Loucy (cell line): ENCODE measurements at regions not wholly inside any gene's neighbourhood (a gene's known extent, or its start where the extent isn't known, plus 50 kb on each side); places are given as distances from the start of the nearest gene placed in this dataset.
A peak's percentile ranks its signal among the peaks of the same experiment; 100 is the strongest.

ENCODE experiments used
- H2AFZ ChIP-seq: fragments of 200-600 bp; sonication (generic); 2 replicates; pipeline ENCODE4 v1.6.0; 2016; ENCODE audit warnings: antibody characterized with exemption, mild to moderate bottlenecking, low read length, moderate library complexity
- H3F3A ChIP-seq: fragments of 200-600 bp; 2 replicates; pipeline ENCODE4 v1.6.0; 2016; ENCODE audit warnings: antibody characterized with exemption, low read depth, mild to moderate bottlenecking
- H3K27me3 ChIP-seq: fragments of 200-600 bp; sonication (generic); 2 replicates; pipeline ENCODE4 v1.6.1; 2014; ENCODE audit warnings: low read length, mild to moderate bottlenecking; ENCODE audit not compliant: insufficient read depth, poor library complexity, severe bottlenecking
- H3K36me3 ChIP-seq: fragments of 200-600 bp; sonication (generic); 2 replicates; pipeline ENCODE4 v1.6.1; 2016; ENCODE audit warnings: low read length; ENCODE audit not compliant: insufficient read depth
- H3K4me1 ChIP-seq: fragments of 200-600 bp; sonication (generic); 2 replicates; pipeline ENCODE4 v1.5.1; 2014; ENCODE audit warnings: low read length, mild to moderate bottlenecking; ENCODE audit not compliant: insufficient read depth, poor library complexity, severe bottlenecking
- H3K4me2 ChIP-seq: fragments of 200-600 bp; sonication (generic); 2 replicates; pipeline ENCODE4 v1.6.0; 2014; ENCODE audit warnings: antibody characterized with exemption, low read length, low read depth, mild to moderate bottlenecking; ENCODE audit not compliant: poor library complexity, severe bottlenecking
- H3K4me3 ChIP-seq: fragments of 200-600 bp; sonication (generic); 2 replicates; pipeline ENCODE4 v1.5.1; 2014; ENCODE audit warnings: low read length, mild to moderate bottlenecking, mixed read lengths; ENCODE audit not compliant: poor library complexity, severe bottlenecking
- H3K79me2 ChIP-seq: fragments of 200-600 bp; sonication (generic); 2 replicates; pipeline ENCODE4 v1.6.1; 2014; ENCODE audit warnings: low read length; ENCODE audit not compliant: insufficient read depth
- H3K9ac ChIP-seq: fragments of 200-600 bp; sonication (generic); 2 replicates; pipeline ENCODE4 v1.6.0; 2014; ENCODE audit warnings: mild to moderate bottlenecking, low read depth, low read length, moderate library complexity; ENCODE audit not compliant: poor library complexity, severe bottlenecking
- H3K9me2 ChIP-seq: fragments of 200-600 bp; sonication (generic); replicated peaks from 2 replicates; pipeline ENCODE4 v1.6.1; 2016; ENCODE audit warnings: low read depth, low read length, mixed read lengths
- H3K9me3 ChIP-seq: fragments of 200-600 bp; sonication (generic); 2 replicates; pipeline ENCODE4 v1.6.1; 2014; ENCODE audit warnings: mild to moderate bottlenecking, antibody characterized with exemption, low read length, low read depth; ENCODE audit not compliant: insufficient read depth
- H4K20me1 ChIP-seq: fragments of 200-600 bp; sonication (generic); 2 replicates; pipeline ENCODE4 v1.6.0; 2014; ENCODE audit warnings: antibody characterized with exemption, low read length, mild to moderate bottlenecking; ENCODE audit not compliant: insufficient read depth, poor library complexity, severe bottlenecking
- CTCF ChIP-seq: fragments of 200-600 bp; sonication (generic); conservative IDR thresholded peaks from 2 replicates; pipeline ENCODE4 v1.5.1; 2014; ENCODE audit warnings: mild to moderate bottlenecking, antibody characterized with exemption, low read length
- EZH2phosphoT487 ChIP-seq: fragments of 200-600 bp; IDR thresholded peaks from 2 replicates; pipeline ENCODE4 v1.6.1; 2018; ENCODE audit warnings: antibody characterized with exemption, mild to moderate bottlenecking, moderate library complexity, borderline replicate concordance

DNA sequence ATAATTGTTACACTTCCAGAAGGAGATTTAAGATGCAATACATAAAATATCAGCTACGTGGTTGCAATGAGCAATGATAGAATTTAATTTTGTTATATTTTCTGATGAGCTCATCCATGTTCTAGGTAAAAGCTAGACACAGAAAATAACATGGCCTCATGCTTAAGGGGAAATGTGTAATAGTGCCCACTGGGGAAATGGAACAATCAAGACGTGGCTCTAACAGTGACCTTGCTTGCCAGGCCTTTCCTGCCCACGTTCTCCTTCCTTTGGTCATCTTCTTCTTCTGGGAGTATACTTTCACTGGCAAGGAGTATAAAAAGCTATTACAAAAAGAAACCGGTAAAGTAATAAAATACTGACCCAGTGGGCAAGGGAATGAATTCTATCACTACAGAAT lies 116.2 kb upstream of the TMEM161B start:
- Histone ChIP-seq H3K9me3 (peaks cover 28% of the 10 kb centered on the region; the same call in 1 of the 2 replicates), H3K9ac (no peak overlapping the region), H3K36me3 (peaks cover 4% of the 10 kb centered on the region; the same call in 1 of the 2 replicates), H3K4me3 (no peak overlapping the region), H4K20me1 (no peaks in the 10 kb centered on the region), H3K9me2 (no peaks in the 10 kb centered on the region), H3K79me2 (no peaks in the 10 kb centered on the region), H3K27me3 (no peaks in the 10 kb centered on the region), H3F3A (no peaks in the 10 kb centered on the region; the same call in 1 of the 2 replicates), H2AFZ (no peak overlapping the region), H3K4me1 (peaks cover 33% of the 10 kb centered on the region), H3K4me2 (no peak overlapping the region)
- no peak for TF ChIP-seq CTCF
- no peak for TF ChIP-seq EZH2phosphoT487

- H3K27me3 ChIP-seq = no peaks in the 10 kb centered on the region
- H3K79me2 ChIP-seq = no peaks in the 10 kb centered on the region
- peaks cover 37% of the 10 kb centered on the region; the same call in 1 of the 2 replicates for H3K9me3 ChIP-seq
- peaks cover 23% of the 10 kb centered on the region for H3F3A ChIP-seq
- H3K9ac ChIP-seq = no peak overlapping the region
- no peak overlapping the region for H3K4me2 ChIP-seq
- no peak overlapping the region for H2AFZ ChIP-seq
- H3K9me2 ChIP-seq = no peaks in the 10 kb centered on the region
- no peak for TF ChIP-seq EZH2phosphoT487
- TF ChIP-seq CTCF = no peak
- no peaks in the 10 kb centered on the region for H4K20me1 ChIP-seq
- peaks cover 38% of the 10 kb centered on the region for H3K4me1 ChIP-seq
- no peak overlapping the region for H3K4me3 ChIP-seq
- H3K36me3 ChIP-seq = peaks cover 4% of the 10 kb centered on the region
These were observed 111.7 kb upstream of the TMEM161B start for GRCh38 chr5:88380332-88380731.

DNA sequence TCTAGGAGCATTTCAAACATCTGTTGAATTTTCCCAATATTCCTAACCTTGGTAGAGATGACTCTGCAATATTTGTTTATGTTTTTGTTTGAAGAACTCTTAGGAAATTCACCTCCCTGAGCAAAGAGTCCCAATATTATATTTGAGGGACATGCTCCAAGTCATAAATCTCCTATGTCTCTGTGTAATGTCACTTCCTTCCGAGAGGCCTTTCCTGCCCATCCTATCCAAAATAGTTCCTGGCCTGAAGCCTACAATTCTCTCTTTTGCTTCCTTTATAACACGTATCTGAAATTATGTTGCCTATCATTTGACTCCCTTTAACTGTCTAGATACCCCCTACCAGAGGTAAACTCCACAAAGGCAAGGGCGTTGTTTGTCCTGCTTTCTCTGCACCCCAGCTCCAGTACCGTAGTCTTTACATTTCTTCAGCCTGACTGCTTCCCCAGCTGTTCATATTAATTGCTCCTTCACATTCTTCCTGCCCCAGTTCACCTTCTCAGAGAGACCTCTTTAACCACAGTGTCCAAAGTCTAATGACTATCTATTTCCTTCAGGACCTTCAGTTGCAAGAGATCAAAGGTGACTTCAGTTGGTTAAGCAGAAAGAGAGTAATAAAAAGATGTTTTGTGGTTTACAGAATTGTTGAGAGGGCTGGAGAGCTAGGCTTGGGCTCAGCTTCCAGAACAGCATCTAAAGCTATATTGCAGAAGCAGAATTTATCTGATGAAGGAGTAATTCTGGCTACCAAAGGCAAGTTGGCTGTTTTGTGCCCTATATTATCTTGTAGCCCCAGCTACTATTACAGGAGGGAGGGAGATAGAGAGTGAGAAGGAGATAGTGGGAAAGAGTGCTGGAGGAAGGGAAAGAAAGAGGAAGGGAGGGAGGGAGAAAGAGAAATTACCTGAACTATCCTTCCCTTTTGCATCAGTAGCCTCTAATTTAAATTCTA lies 109.3 kb upstream of the TMEM161B start:
- H3K79me2 ChIP-seq = no peaks in the 10 kb centered on the region
- no peaks in the 10 kb centered on the region for H3K9me2 ChIP-seq
- H3K4me1 ChIP-seq = peaks cover 42% of the 10 kb centered on the region
- H2AFZ ChIP-seq = no peak overlapping the region
- peak overlapping the region; percentile 58 for H3K4me3 ChIP-seq
- H3K9me3 ChIP-seq = peaks cover 59% of the 10 kb centered on the region
- no peaks in the 10 kb centered on the region for H3K27me3 ChIP-seq
- peaks cover 23% of the 10 kb centered on the region for H3F3A ChIP-seq
- no peak for TF ChIP-seq CTCF
- TF ChIP-seq EZH2phosphoT487 = 0 out of 2 replicates have a peak, but pooled peaks have one; percentile 41
- H3K9ac ChIP-seq = peak overlapping the region; percentile 72
- H3K36me3 ChIP-seq = peaks cover 4% of the 10 kb centered on the region
- no peaks in the 10 kb centered on the region for H4K20me1 ChIP-seq
- peak overlapping the region; percentile 77 for H3K4me2 ChIP-seq
